Kidney (tissue), 13 donors: ENCODE measurements at regions not wholly inside any gene's neighbourhood (a gene's known extent, or its start where the extent isn't known, plus 50 kb on each side); places are given as distances from the start of the nearest gene placed in this dataset.

Source experiments
- DNase-seq, 5 donors: peaks; one replicate each; pipeline ENCODE4 v3.0.0-alpha.2; 2013 to 2020
- FAIRE-seq: peaks from 2 replicates; lab custom pipeline; 2012; peaks lifted over from hg19 to GRCh38; lab: Jason Lieb, UNC
- H3K27ac ChIP-seq, 2 donors: one replicate each; pipeline ENCODE4 v1.7.0; 2013; ENCODE audit warnings: low read depth in 2 of 2, low read length in 2 of 2, inconsistent platforms in 1 of 2
- H3K27me3 ChIP-seq: one replicate; pipeline ENCODE4 v1.7.1; 2013; ENCODE audit warnings: low read length, inconsistent platforms; ENCODE audit not compliant: control insufficient read depth, insufficient read depth
- H3K36me3 ChIP-seq, 3 donors: one replicate each; pipeline versions ENCODE4 v1.7.0 to v1.7.1; 2013; ENCODE audit warnings: low read length in 3 of 3, control low read depth in 1 of 3, inconsistent platforms in 1 of 3; ENCODE audit not compliant: insufficient read depth in 3 of 3, control insufficient read depth in 2 of 3
- H3K4me1 ChIP-seq, 3 donors: one replicate each; pipeline versions ENCODE4 v1.7.0 to v1.7.1; 2013; ENCODE audit warnings: low read length in 3 of 3, inconsistent platforms in 1 of 3, low read depth in 1 of 3; ENCODE audit not compliant: control insufficient read depth in 2 of 3, insufficient read depth in 2 of 3
- H3K4me3 ChIP-seq, 3 donors: one replicate each; pipeline versions ENCODE4 v1.7.0 to v1.8.1; 2013; ENCODE audit warnings: low read length in 3 of 3, control low read depth in 1 of 3, inconsistent platforms in 1 of 3
- H3K9ac ChIP-seq, 3 donors: one replicate each; pipeline versions ENCODE4 v1.7.0 to v1.7.1; 2013; ENCODE audit warnings: low read length in 3 of 3, control low read depth in 1 of 3, inconsistent platforms in 1 of 3
- H3K9me3 ChIP-seq, 3 donors: one replicate each; pipeline versions ENCODE4 v1.7.0 to v1.7.1; 2013; ENCODE audit warnings: low read length in 3 of 3, control low read depth in 1 of 3, inconsistent platforms in 1 of 3; ENCODE audit not compliant: control insufficient read depth in 2 of 3, insufficient read depth in 1 of 3
- intact Hi-C: fragments of 100-400 bp; cut with DNase I; formaldehyde crosslinking; loops from one replicate; pipeline ENCODE4 v1.11.1; 2022
- TF ChIP-seq, protein P1 (sequence below): IDR thresholded peaks from 3 replicates; pipeline ENCODE4 v1.5.1; 2012; ENCODE audit warnings: mild to moderate bottlenecking, moderate library complexity, borderline replicate concordance; ENCODE audit not compliant: insufficient read depth; ENCODE audit errors: extremely low read depth
- donor health status: control.
- donor health status: control.
- donor health status: control.
- donor health status: control.
- donor health status: control.
- donor health status: DM: yes; HTN: yes; CAD: no.
- donor health status: Normal renal cell carcinoma (clear cell type).

DNA sequence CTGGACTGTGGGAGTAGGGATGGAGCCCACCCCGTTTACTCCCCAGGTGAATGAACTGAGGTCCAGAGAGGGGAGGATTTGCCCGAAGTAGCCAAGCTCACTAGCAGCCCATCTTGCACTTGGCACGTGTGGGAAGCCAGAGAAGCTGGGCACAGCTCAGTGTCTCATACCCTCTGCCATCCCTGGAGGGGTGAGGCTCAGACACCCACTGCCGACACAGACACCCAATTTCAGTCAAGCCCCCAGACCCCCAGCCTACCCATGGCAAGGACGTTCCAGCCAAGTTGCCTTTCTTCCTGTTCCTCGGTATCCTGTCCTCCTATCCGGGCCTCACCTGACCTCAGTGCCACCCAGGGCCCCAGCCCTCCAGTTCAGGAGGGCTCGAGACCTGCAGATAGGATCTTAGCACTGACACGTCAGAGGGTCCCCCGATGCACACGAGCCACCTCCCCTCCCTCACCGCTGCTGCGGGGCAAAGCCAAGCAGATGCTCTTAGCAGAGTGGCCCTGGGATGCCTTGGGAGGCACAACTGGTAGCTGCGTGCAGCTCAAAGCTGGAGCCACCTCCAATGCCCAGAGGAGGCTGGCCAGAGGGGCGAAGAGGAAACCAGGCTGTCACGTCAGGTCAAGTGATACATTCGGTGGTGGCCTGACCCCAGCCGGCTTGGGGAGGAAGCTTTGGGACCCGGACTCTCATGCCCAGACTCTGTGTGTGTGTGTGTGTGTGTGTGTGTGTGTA lies 90.4 kb upstream of the TNRC6C start:
- TF ChIP-seq, protein P1, sequence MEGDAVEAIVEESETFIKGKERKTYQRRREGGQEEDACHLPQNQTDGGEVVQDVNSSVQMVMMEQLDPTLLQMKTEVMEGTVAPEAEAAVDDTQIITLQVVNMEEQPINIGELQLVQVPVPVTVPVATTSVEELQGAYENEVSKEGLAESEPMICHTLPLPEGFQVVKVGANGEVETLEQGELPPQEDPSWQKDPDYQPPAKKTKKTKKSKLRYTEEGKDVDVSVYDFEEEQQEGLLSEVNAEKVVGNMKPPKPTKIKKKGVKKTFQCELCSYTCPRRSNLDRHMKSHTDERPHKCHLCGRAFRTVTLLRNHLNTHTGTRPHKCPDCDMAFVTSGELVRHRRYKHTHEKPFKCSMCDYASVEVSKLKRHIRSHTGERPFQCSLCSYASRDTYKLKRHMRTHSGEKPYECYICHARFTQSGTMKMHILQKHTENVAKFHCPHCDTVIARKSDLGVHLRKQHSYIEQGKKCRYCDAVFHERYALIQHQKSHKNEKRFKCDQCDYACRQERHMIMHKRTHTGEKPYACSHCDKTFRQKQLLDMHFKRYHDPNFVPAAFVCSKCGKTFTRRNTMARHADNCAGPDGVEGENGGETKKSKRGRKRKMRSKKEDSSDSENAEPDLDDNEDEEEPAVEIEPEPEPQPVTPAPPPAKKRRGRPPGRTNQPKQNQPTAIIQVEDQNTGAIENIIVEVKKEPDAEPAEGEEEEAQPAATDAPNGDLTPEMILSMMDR = no peak
- DNase-seq (peak in 1 of 5 donors; percentile 60), FAIRE-seq (no peak)
- Histone ChIP-seq H3K4me3 (no peak overlapping the region), H3K36me3 (no peaks in the 10 kb centered on the region), H3K27ac (no peak overlapping the region), H3K9ac (no peak overlapping the region), H3K27me3 (no peaks in the 10 kb centered on the region), H3K4me1 (peaks cover 0 to 2% (median 0%) of the 10 kb centered on the region in 3 donors), H3K9me3 (no peaks in the 10 kb centered on the region)
- intact Hi-C loops = no loop called here

- Histone ChIP-seq H3K4me3 (no peak overlapping the region), H3K9ac (no peak overlapping the region), H3K36me3 (no peaks in the 10 kb centered on the region), H3K27me3 (no peaks in the 10 kb centered on the region), H3K9me3 (no peaks in the 10 kb centered on the region), H3K27ac (no peak overlapping the region), H3K4me1 (peaks cover 0 to 2% (median 0%) of the 10 kb centered on the region in 3 donors)
- DNase-seq (peak in 1 of 5 donors; percentile 43), FAIRE-seq (no peak)
- intact Hi-C loops = no loop called here
- TF ChIP-seq, protein P1 = no peak
These were observed 89.4 kb upstream of the TNRC6C start for GRCh38 chr17:77869041-77869599.

GRCh38 chr17:77869665-77870132 lies 88.8 kb upstream of the TNRC6C start:
- Histone ChIP-seq H3K27me3 (no peaks in the 10 kb centered on the region), H3K4me1 (no peaks in the 10 kb centered on the region), H3K9ac (no peak overlapping the region), H3K9me3 (no peaks in the 10 kb centered on the region), H3K27ac (no peak overlapping the region), H3K36me3 (no peaks in the 10 kb centered on the region), H3K4me3 (no peak overlapping the region)
- DNase-seq (peak in 1 of 5 donors; percentile 71), FAIRE-seq (no peak)
- TF ChIP-seq, protein P1 = no peak
- intact Hi-C loops = no loop called here
